Cardiac fibroblast (primary cell): ENCODE measurements at regions not wholly inside any gene's neighbourhood (a gene's known extent, or its start where the extent isn't known, plus 50 kb on each side); places are given as distances from the start of the nearest gene placed in this dataset.

ENCODE experiments used
- DNase-seq, 2 donors: peaks; one replicate each; pipeline versions ENCODE4 v3.0.0 to v3.0.0-alpha.2; 2010; ENCODE audit warnings: low read depth in 2 of 2
- H3K4me3 ChIP-seq, 2 donors: replicated peaks in 1 of 2; 1 replicate in 1 of 2; 2 replicates in 1 of 2; pipeline ENCODE4 v1.5.1; 2011; ENCODE audit warnings: low read depth in 2 of 2, low read length in 2 of 2, mild to moderate bottlenecking in 2 of 2, moderate library complexity in 1 of 2
- CTCF ChIP-seq: IDR thresholded peaks from one replicate; pipeline ENCODE4 v1.5.1; 2011; ENCODE audit warnings: low read depth, mild to moderate bottlenecking, low read length, inconsistent platforms

- no peak for TF ChIP-seq CTCF
- DNase-seq, result no peak
- no peak overlapping the region for H3K4me3 ChIP-seq
These were observed 101.9 kb upstream of the ARMC2 start for GRCh38 chr6:108746366-108746765.

- no peak overlapping the region for H3K4me3 ChIP-seq
- TF ChIP-seq CTCF, result no peak
- DNase-seq, result no peak
These were observed 101.2 kb upstream of the ARMC2 start for GRCh38 chr6:108746836-108747575.

GRCh38 chr6:108748055-108748454, 100.2 kb upstream of the ARMC2 start:
- no peak for TF ChIP-seq CTCF
- no peak overlapping the region for H3K4me3 ChIP-seq
- peak in 1 of 2 donors; percentile 51 for DNase-seq

GRCh38 chr6:108748959-108749358, 99.3 kb upstream of the ARMC2 start:
- H3K4me3 ChIP-seq, result no peak overlapping the region
- peak in 1 of 2 donors; percentile 24 for DNase-seq
- TF ChIP-seq CTCF, result no peak

- H3K4me3 ChIP-seq, result no peak overlapping the region
- DNase-seq, result no peak
- no peak for TF ChIP-seq CTCF
These were observed 97.4 kb upstream of the ARMC2 start for GRCh38 chr6:108750801-108751200.

- H3K4me3 ChIP-seq, result no peak overlapping the region
- DNase-seq, result no peak
- no peak for TF ChIP-seq CTCF
These were observed 96.9 kb upstream of the ARMC2 start for GRCh38 chr6:108751282-108751681.
